OCI-LY1 (cell line): ENCODE measurements at regions not wholly inside any gene's neighbourhood (a gene's known extent, or its start where the extent isn't known, plus 50 kb on each side); places are given as distances from the start of the nearest gene placed in this dataset.

ENCODE experiments used
- H2AFZ ChIP-seq: fragments of 200-600 bp; sonication (generic), shearing (Covaris generic); 2 replicates; pipeline ENCODE4 v1.6.0; 2014; ENCODE audit warnings: antibody characterized with exemption, mild to moderate bottlenecking, low read length
- H3F3A ChIP-seq: fragments of 200-600 bp; sonication (generic), shearing (Covaris generic); 2 replicates; pipeline ENCODE4 v1.6.0; 2014; ENCODE audit warnings: mild to moderate bottlenecking, antibody characterized with exemption, low read length, moderate library complexity; ENCODE audit not compliant: insufficient read depth
- H3K27ac ChIP-seq: fragments of 200-600 bp; sonication (generic); 2 replicates; pipeline ENCODE4 v1.5.1; 2014; ENCODE audit warnings: low read length, mixed run types, mild to moderate bottlenecking, low read depth; ENCODE audit not compliant: poor library complexity, severe bottlenecking
- H3K27me3 ChIP-seq: fragments of 200-600 bp; sonication (generic); 2 replicates; pipeline ENCODE4 v1.6.0; 2014; ENCODE audit warnings: antibody characterized with exemption, mild to moderate bottlenecking, low read length, moderate library complexity; ENCODE audit not compliant: insufficient read depth
- H3K36me3 ChIP-seq: fragments of 200-600 bp; sonication (generic); 2 replicates; pipeline ENCODE4 v1.6.1; 2014; ENCODE audit warnings: mild to moderate bottlenecking, antibody characterized with exemption, low read length, moderate library complexity, mixed read lengths; ENCODE audit not compliant: insufficient read depth
- H3K4me1 ChIP-seq: fragments of 200-600 bp; sonication (generic); 2 replicates; pipeline ENCODE4 v1.5.1; 2014; ENCODE audit warnings: mild to moderate bottlenecking, low read length, moderate library complexity; ENCODE audit not compliant: insufficient read depth, severe bottlenecking
- H3K4me2 ChIP-seq: fragments of 200-600 bp; sonication (generic), shearing (Covaris generic); 2 replicates; pipeline ENCODE4 v1.6.1; 2014; ENCODE audit warnings: low read length
- H3K4me3 ChIP-seq: fragments of 200-600 bp; sonication (generic); 2 replicates; pipeline ENCODE4 v1.5.1; 2014; ENCODE audit warnings: low read length, low read depth, mild to moderate bottlenecking, mixed read lengths; ENCODE audit not compliant: poor library complexity, severe bottlenecking
- H3K79me2 ChIP-seq: fragments of 200-600 bp; shearing (Covaris generic); 2 replicates; pipeline ENCODE4 v1.6.1; 2016; ENCODE audit warnings: mixed run types, low read length, mixed read lengths; ENCODE audit not compliant: insufficient read depth
- H3K9ac ChIP-seq: fragments of 200-600 bp; sonication (generic), shearing (Covaris generic); 2 replicates; pipeline ENCODE4 v1.6.1; 2014; ENCODE audit warnings: mild to moderate bottlenecking, low read length, mixed read lengths
- H3K9me2 ChIP-seq: fragments of 200-600 bp; sonication (generic), shearing (Covaris generic); 2 replicates; pipeline ENCODE4 v1.6.1; 2014; ENCODE audit warnings: low read depth, mild to moderate bottlenecking, low read length, mixed read lengths
- H3K9me3 ChIP-seq: fragments of 200-600 bp; shearing (Covaris generic); 2 replicates; pipeline ENCODE4 v1.6.1; 2014; ENCODE audit warnings: low read length, mixed read lengths
- H4K20me1 ChIP-seq: fragments of 200-600 bp; sonication (generic), shearing (Covaris generic); 2 replicates; pipeline ENCODE4 v1.6.0; 2016; ENCODE audit warnings: mild to moderate bottlenecking, low read length; ENCODE audit not compliant: insufficient read depth
- CTCF ChIP-seq: fragments of 200-600 bp; sonication (generic), shearing (Covaris generic); IDR thresholded peaks from 2 replicates; pipeline ENCODE4 v1.5.1; 2017; ENCODE audit warnings: mild to moderate bottlenecking, antibody characterized with exemption, low read length, moderate library complexity, mixed read lengths
- EZH2 ChIP-seq: fragments of 200-600 bp; sonication (generic), shearing (Covaris generic); IDR thresholded peaks from 2 replicates; pipeline ENCODE4 v1.8.0; 2017; ENCODE audit warnings: borderline replicate concordance, mixed run types, mild to moderate bottlenecking, antibody characterized with exemption, low read length, moderate library complexity, mixed read lengths

GRCh38 chr2:12348216-12348615 is 368.5 kb upstream of the TRIB2 start:
- Histone ChIP-seq H3K9me2 (no peaks in the 10 kb centered on the region), H4K20me1 (no peaks in the 10 kb centered on the region), H3K9me3 (no peaks in the 10 kb centered on the region), H2AFZ (no peak overlapping the region), H3K4me1 (no peaks in the 10 kb centered on the region), H3F3A (no peaks in the 10 kb centered on the region), H3K79me2 (no peaks in the 10 kb centered on the region), H3K27me3 (no peaks in the 10 kb centered on the region), H3K36me3 (no peaks in the 10 kb centered on the region), H3K9ac (no peak overlapping the region), H3K27ac (no peak overlapping the region), H3K4me2 (no peak overlapping the region), H3K4me3 (no peak overlapping the region)
- TF ChIP-seq EZH2: no peak
- no peak for TF ChIP-seq CTCF

DNA sequence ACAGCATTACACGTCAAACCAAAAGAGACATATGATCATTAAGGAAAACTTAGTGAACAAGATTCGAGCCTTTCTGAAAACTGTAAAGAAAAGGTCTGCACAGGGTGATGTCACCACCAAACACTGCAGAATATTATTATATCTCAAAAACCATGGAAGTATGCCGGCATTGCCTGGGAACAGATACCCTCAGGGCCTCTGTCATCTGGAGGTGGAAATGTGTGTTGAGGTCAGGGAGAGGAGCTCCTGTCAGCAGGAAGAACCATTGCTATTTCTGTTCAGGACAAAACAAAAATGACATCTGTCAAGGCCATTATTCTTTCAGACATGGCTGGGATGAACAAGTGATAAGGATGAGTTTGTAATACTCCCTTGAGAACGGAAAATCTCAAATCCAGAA is 365.9 kb upstream of the TRIB2 start:
- no peaks in the 10 kb centered on the region for H3K36me3 ChIP-seq
- no peaks in the 10 kb centered on the region for H3F3A ChIP-seq
- TF ChIP-seq CTCF (no peak), EZH2 (no peak)
- no peak overlapping the region for H3K27ac ChIP-seq
- 0 out of 2 replicates have a peak, but pooled peaks cover 5% of the 10 kb centered on the region for H3K9me3 ChIP-seq
- no peak overlapping the region for H3K4me2 ChIP-seq
- H4K20me1 ChIP-seq: no peaks in the 10 kb centered on the region
- H2AFZ ChIP-seq: no peak overlapping the region
- no peak overlapping the region for H3K4me3 ChIP-seq
- H3K4me1 ChIP-seq: no peaks in the 10 kb centered on the region
- H3K79me2 ChIP-seq: no peaks in the 10 kb centered on the region
- H3K9me2 ChIP-seq: no peaks in the 10 kb centered on the region
- H3K9ac ChIP-seq: no peak overlapping the region
- H3K27me3 ChIP-seq: no peaks in the 10 kb centered on the region

DNA sequence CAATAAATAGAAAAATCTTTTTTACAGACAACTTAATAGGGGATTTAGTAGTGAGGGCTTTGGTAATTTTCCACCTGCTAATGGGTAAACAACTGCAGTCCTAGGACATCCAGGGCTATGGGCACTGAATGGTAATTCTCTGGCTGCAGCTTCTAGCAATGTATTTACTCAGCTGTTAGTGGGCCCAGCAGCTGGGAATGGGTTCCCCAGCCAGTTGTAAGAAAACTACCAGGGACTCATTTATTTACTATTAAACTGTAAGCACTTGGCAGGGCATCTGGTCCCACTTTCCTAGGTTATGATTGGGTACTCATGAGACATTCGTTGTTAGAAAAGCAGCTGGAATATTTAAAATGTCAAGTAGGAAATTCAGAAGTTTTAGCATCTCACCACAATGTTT is 363.8 kb upstream of the TRIB2 start:
- H3K9me2 ChIP-seq: no peaks in the 10 kb centered on the region
- no peak for TF ChIP-seq CTCF
- TF ChIP-seq EZH2: no peak
- H3K4me2 ChIP-seq: no peak overlapping the region
- H3K27ac ChIP-seq: no peak overlapping the region
- no peak overlapping the region for H3K4me3 ChIP-seq
- no peaks in the 10 kb centered on the region for H3K79me2 ChIP-seq
- H3K4me1 ChIP-seq: no peaks in the 10 kb centered on the region
- H2AFZ ChIP-seq: no peak overlapping the region
- no peaks in the 10 kb centered on the region for H3F3A ChIP-seq
- no peaks in the 10 kb centered on the region for H3K36me3 ChIP-seq
- no peaks in the 10 kb centered on the region for H3K27me3 ChIP-seq
- no peaks in the 10 kb centered on the region for H4K20me1 ChIP-seq
- no peak overlapping the region for H3K9ac ChIP-seq
- H3K9me3 ChIP-seq: 0 out of 2 replicates have a peak, but pooled peaks cover 7% of the 10 kb centered on the region
